Upper lobe of left lung (tissue), 4 donors: ENCODE measurements at regions not wholly inside any gene's neighbourhood (a gene's known extent, or its start where the extent isn't known, plus 50 kb on each side); places are given as distances from the start of the nearest gene placed in this dataset.

Experiments
- EP300 ChIP-seq, 4 donors: sonication (generic); formaldehyde crosslinking; IDR thresholded peaks; one replicate each; pipeline ENCODE4 v1.5.1; 2017; ENCODE audit warnings: antibody characterized with exemption in 4 of 4, control low read depth in 2 of 4
- POLR2A ChIP-seq, 4 donors: fragments of 450-650 bp; IDR thresholded peaks; one replicate each; pipeline ENCODE4 v1.5.1; 2016 to 2017; ENCODE audit warnings: antibody characterized with exemption in 4 of 4, mild to moderate bottlenecking in 2 of 4
- POLR2AphosphoS5 ChIP-seq, 2 donors: sonication (generic); formaldehyde crosslinking; IDR thresholded peaks; one replicate each; pipeline ENCODE4 v1.5.1; 2017; ENCODE audit warnings: antibody characterized with exemption in 2 of 2
- TF ChIP-seq, protein P1 (sequence below), 6 experiments: fragments of 450-650 bp in 4 of 6; fragments of 200-600 bp in 2 of 6; sonication (generic) in 2 of 6; IDR thresholded peaks; one replicate each; pipeline ENCODE4 v1.5.1; 2016 to 2019; ENCODE audit warnings: antibody characterized with exemption in 6 of 6

DNA sequence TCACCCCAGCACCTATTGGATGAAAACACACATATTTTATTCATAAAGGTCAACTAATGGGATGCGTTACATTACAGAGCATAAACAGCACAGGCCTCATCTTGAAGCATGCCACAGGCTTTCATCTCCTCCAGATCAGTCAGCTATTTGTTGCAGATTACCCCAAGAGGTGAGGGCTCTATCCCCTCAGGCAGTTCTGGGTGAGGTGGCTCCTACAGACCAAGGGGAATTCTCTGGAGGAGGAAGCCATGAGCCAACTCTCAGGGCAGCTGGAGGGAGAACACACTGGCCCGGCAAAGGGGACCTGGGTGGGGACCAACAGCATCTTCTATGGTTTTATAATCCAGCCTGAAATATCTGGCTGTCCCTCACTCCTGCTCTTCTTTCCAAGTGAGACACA lies 126.4 kb upstream of the BTBD3 start:
- TF ChIP-seq, protein P1, sequence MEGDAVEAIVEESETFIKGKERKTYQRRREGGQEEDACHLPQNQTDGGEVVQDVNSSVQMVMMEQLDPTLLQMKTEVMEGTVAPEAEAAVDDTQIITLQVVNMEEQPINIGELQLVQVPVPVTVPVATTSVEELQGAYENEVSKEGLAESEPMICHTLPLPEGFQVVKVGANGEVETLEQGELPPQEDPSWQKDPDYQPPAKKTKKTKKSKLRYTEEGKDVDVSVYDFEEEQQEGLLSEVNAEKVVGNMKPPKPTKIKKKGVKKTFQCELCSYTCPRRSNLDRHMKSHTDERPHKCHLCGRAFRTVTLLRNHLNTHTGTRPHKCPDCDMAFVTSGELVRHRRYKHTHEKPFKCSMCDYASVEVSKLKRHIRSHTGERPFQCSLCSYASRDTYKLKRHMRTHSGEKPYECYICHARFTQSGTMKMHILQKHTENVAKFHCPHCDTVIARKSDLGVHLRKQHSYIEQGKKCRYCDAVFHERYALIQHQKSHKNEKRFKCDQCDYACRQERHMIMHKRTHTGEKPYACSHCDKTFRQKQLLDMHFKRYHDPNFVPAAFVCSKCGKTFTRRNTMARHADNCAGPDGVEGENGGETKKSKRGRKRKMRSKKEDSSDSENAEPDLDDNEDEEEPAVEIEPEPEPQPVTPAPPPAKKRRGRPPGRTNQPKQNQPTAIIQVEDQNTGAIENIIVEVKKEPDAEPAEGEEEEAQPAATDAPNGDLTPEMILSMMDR (IDR thresholded peaks at IDR 0.05): no peak
- TF ChIP-seq POLR2AphosphoS5 (IDR thresholded peaks at IDR 0.05) (no peak), POLR2A (IDR thresholded peaks at IDR 0.05) (no peak), EP300 (IDR thresholded peaks at IDR 0.05) (no peak)
